NCI-H510A (cell line): ENCODE measurements at regions not wholly inside any gene's neighbourhood (a gene's known extent, or its start where the extent isn't known, plus 50 kb on each side); places are given as distances from the start of the nearest gene placed in this dataset.

Experiments used
- DNase-seq: peaks from one replicate; lab custom pipeline; 2025; lab: John Stamatoyannopoulos, UW

GRCh38 chr13:76440568-76440967 lies 445.6 kb downstream of the KCTD12 start:
- no peak for DNase-seq

- no peak for DNase-seq
These were observed 446.7 kb downstream of the KCTD12 start for GRCh38 chr13:76439546-76439945.

- DNase-seq, result no peak
These were observed 448.2 kb downstream of the KCTD12 start for GRCh38 chr13:76438050-76438449.

- DNase-seq, result no peak
These were observed 460.3 kb downstream of the KCTD12 start for GRCh38 chr13:76425935-76426334.

- DNase-seq, result no peak
These were observed 465.2 kb downstream of the KCTD12 start for GRCh38 chr13:76421011-76421410.

DNA sequence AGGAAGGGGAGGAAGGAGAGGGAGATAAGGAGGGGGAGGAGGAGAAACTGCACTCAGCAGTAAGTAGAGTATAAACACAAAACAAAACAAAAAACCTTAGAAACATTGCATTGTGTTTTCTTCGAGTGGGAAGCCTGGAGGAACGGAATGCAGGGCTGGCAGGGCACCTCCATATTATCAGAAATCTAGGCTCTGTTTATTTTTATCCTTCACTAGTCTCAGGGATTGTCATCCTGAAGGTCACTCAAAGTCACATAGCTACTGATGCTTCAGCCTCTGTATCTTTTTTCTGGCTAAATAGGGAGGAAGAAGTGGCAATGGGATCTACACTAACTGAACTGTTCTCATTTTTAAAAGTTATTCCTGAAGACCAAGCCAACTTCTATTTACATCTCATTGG lies 467.8 kb downstream of the KCTD12 start:
- no peak for DNase-seq

GRCh38 chr13:76414320-76414719 lies 471.9 kb downstream of the KCTD12 start:
- no peak for DNase-seq

- DNase-seq, result no peak
These were observed 480.0 kb downstream of the KCTD12 start for GRCh38 chr13:76406243-76406642.

DNA sequence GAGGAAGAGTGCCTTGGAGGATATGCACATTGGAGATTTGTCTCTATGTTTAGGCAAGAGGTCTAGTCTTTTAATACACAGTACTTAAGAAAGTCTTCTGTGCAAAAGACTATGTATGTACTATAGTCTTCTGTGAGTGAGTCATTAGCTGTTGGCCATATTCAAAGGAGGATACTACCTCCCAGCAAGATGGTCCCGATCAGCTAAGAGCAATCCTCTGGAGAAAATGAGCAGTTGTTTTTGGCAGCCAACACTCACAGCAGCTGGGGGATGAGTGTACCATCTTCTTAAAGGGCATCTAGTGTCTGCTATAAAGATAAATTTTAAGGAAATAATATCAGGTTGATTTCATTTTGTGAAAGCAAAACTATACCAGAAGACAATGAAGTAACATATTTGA lies 487.8 kb downstream of the KCTD12 start:
- no peak for DNase-seq

GRCh38 chr13:76397413-76397812 lies 488.8 kb downstream of the KCTD12 start:
- no peak for DNase-seq

DNA sequence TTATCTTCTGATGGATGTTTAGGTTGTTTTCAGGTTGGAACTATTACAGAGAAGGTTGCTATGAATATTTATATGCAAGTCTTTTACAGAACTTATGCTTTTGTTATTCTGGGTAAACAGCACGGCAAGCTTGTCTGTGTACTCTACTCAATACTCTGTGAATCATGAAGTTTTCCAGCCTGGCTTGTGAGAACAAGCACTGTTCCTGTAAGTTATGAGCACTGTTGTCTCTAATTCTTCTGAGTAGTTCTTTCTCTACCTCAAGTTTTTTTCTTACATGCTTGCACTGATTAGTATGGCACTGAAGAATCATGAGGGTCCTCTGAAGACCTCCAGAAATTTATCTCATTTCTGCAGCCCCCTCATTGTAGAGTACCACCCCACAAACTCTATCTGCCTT lies 496.9 kb downstream of the KCTD12 start:
- no peak for DNase-seq

GRCh38 chr13:76387566-76387965 lies 498.6 kb downstream of the KCTD12 start:
- no peak for DNase-seq

- no peak for DNase-seq
These were observed 499.9 kb downstream of the KCTD12 start for GRCh38 chr13:76386321-76386720.

DNA sequence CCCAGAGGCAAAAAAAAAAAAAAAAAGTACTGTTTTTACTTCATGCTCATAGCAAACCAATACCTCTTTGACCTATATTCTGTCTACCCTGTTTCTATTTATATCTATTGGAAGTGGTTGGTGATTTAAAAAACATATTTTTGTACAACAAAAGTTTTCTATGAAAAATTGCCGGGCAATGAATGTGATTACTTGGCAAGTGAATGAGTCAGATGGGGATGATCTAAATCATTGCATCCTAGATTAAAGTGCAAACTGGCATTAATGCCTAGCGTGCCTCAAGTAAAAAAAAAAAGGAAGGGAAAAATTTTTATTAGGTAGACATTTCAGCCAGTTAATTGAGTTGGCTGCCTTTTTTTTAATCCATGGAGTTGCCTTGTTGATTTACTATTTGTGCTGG lies 500.6 kb downstream of the KCTD12 start:
- no peak for DNase-seq

GRCh38 chr13:76383676-76384461 lies 502.3 kb downstream of the KCTD12 start:
- no peak for DNase-seq

GRCh38 chr13:76380446-76381065 lies 505.6 kb downstream of the KCTD12 start:
- DNase-seq, result no peak

DNA sequence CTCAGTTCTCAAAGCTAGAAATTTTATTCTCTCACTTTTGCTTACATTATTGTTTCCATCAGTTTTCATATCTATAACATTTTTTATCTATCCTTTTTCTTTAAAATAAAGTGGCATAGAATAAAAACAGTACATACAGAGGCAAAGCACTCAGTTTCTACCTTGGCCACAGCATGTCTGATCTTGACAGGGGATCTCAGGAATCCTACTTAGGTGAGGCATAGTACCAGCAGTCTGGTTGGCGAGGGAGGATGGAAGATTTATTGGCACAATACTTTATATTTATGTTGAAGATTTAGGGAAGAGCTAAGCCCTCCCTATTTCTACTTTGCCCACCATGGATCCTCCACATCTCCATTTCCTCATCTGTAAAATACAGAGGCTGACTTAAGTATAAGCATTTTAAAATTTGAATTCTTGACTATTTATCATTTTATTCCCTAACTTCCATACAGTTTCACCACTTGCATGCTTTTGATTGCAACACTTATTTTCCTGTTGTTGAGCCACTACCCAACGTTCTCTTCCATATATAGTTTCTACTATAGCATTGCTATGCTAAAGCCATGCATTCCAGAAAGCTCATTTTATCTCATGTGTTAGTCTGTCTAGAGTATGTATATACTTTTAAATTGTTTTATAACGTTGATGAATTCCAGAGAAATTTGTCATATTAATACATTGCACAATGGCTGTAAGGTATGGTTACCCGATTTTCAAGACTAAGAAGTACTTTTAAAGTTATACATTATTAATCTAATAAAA lies 506.7 kb downstream of the KCTD12 start:
- DNase-seq, result no peak

- DNase-seq, result no peak
These were observed 507.4 kb downstream of the KCTD12 start for GRCh38 chr13:76378767-76379166.

GRCh38 chr13:76363682-76364289 lies 522.4 kb downstream of the KCTD12 start:
- no peak for DNase-seq

GRCh38 chr13:76361868-76362267 lies 524.3 kb downstream of the KCTD12 start:
- DNase-seq, result no peak

GRCh38 chr13:76351541-76352229 lies 534.5 kb downstream of the KCTD12 start:
- no peak for DNase-seq

DNA sequence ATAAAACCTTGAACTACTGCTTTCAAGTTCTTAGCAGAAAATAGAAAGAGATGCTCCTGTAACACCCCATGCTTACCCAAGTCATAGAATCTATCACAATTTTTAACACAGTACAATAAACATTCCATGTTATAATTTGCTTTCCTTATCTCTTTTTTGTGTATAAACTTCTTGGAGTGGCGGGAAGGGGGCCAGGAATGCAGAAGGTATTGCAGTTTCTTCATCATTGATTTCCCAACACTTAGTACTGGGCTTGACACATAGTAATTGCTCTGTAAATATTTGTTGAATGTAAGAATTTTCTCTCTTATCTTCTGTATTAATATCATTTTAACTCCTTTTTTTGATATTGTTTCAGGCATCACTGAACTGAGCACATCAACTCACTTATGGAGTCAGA lies 535.8 kb downstream of the KCTD12 start:
- DNase-seq, result no peak
